GM12892 (cell line): ENCODE measurements at regions not wholly inside any gene's neighbourhood (a gene's known extent, or its start where the extent isn't known, plus 50 kb on each side); places are given as distances from the start of the nearest gene placed in this dataset.

Experiments
- DNase-seq: peaks from one replicate; pipeline ENCODE4 v3.0.0; 2011; ENCODE audit not compliant: insufficient read length
- FAIRE-seq: peaks from 2 replicates; lab custom pipeline; 2011; peaks lifted over from hg19 to GRCh38; lab: Jason Lieb, UNC
- POLR2A ChIP-seq: IDR thresholded peaks from 2 replicates; pipeline ENCODE4 v1.6.1; 2011; ENCODE audit warnings: low read depth, low read length, control low read depth
- POLR2AphosphoS5 ChIP-seq: IDR thresholded peaks from 2 replicates; pipeline ENCODE4 v1.6.1; 2011; ENCODE audit warnings: low read depth, low read length, control low read depth
- TAF1 ChIP-seq: IDR thresholded peaks from 2 replicates; pipeline ENCODE4 v1.6.1; 2011; ENCODE audit warnings: low read depth, mild to moderate bottlenecking, control low read depth, low read length, borderline replicate concordance

- DNase-seq (no peak), FAIRE-seq (no peak)
- TF ChIP-seq POLR2A: no peak
- no peak for TF ChIP-seq POLR2AphosphoS5
Measured at GRCh38 chr6:117174835-117175360, 90.5 kb upstream of the VGLL2 start.

- no peak for TF ChIP-seq TAF1
- TF ChIP-seq POLR2A: no peak
- no peak for TF ChIP-seq POLR2AphosphoS5
- DNase-seq (no peak), FAIRE-seq (no peak)
Measured at GRCh38 chr6:117188627-117189201, 76.6 kb upstream of the VGLL2 start.

- DNase-seq (no peak), FAIRE-seq (no peak)
- TF ChIP-seq POLR2AphosphoS5 (no peak), POLR2A (no peak), TAF1 (no peak)
Measured at GRCh38 chr6:117191009-117191408, 74.3 kb upstream of the VGLL2 start.

DNA sequence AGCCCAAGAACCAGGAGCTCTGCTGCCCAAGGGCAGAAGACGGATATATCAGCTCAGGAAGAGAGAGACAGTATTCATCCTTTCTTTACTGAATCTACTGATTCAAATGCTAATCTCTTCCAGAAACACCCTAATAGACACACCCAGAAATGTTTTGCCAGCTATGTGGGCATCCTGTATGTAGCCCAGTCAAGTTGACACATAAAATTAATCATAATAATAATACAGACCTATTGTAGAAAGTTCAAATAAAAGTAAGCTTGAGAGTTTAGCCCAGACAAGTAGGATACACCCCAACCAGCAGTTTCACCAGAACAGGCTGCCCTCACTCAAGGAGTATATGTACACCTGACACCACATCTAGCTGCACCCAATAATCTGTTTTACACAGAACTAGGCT, 73.9 kb upstream of the VGLL2 start:
- DNase-seq: no peak
- no peak for FAIRE-seq
- TF ChIP-seq POLR2AphosphoS5: no peak
- no peak for TF ChIP-seq POLR2A
- no peak for TF ChIP-seq TAF1

- TF ChIP-seq POLR2AphosphoS5: no peak
- TF ChIP-seq TAF1: no peak
- TF ChIP-seq POLR2A: no peak
- FAIRE-seq (no peak), DNase-seq (no peak)
Measured at GRCh38 chr6:117194271-117194670, 71.1 kb upstream of the VGLL2 start.

DNA sequence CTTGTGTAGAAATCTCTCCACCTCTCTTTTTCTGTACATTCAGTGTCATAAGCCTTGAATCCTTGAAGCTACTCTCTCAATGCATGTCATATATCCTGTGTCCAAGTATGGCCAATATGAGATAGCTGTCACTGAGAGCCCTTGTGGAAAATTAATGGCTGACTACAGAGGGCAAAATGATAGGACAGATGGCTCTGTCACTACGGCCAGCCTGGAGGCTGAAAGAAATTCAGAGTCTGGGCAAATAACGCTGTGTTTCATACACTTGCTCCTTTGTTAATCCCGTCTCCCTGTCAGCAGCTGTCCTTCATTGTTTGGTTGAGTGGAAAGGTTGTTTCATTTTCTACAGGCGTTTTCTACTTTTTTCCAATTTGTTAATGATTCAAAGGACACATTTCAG, 70.4 kb upstream of the VGLL2 start:
- DNase-seq: no peak
- no peak for FAIRE-seq
- TF ChIP-seq POLR2A: no peak
- no peak for TF ChIP-seq POLR2AphosphoS5
- TF ChIP-seq TAF1: no peak

GRCh38 chr6:117195728-117196127, 69.6 kb upstream of the VGLL2 start:
- TF ChIP-seq POLR2AphosphoS5 (no peak), TAF1 (no peak), POLR2A (no peak)
- DNase-seq (no peak), FAIRE-seq (no peak)

GRCh38 chr6:117200067-117200466, 65.3 kb upstream of the VGLL2 start:
- no peak for DNase-seq

GRCh38 chr6:117204903-117205302, 60.5 kb upstream of the VGLL2 start:
- DNase-seq (no peak), FAIRE-seq (no peak)
- TF ChIP-seq TAF1 (no peak), POLR2AphosphoS5 (no peak), POLR2A (no peak)

More at GRCh38 chr6:117200067-117200466, 65.3 kb upstream of the VGLL2 start:
- no peak for FAIRE-seq
- no peak for TF ChIP-seq POLR2AphosphoS5
- no peak for TF ChIP-seq POLR2A
- no peak for TF ChIP-seq TAF1

- FAIRE-seq (no peak), DNase-seq (no peak)
- TF ChIP-seq POLR2A (no peak), POLR2AphosphoS5 (no peak), TAF1 (no peak)
Measured at GRCh38 chr6:117205876-117206275, 59.5 kb upstream of the VGLL2 start.

GRCh38 chr6:117206522-117206921, 58.8 kb upstream of the VGLL2 start:
- DNase-seq: no peak
- no peak for FAIRE-seq

GRCh38 chr6:117206944-117207687, 58.2 kb upstream of the VGLL2 start:
- no peak for DNase-seq
- FAIRE-seq: no peak
- TF ChIP-seq POLR2A (no peak), POLR2AphosphoS5 (no peak), TAF1 (no peak)

More at GRCh38 chr6:117206522-117206921, 58.8 kb upstream of the VGLL2 start:
- no peak for TF ChIP-seq TAF1
- no peak for TF ChIP-seq POLR2AphosphoS5
- no peak for TF ChIP-seq POLR2A
